Esophagus squamous epithelium (tissue), 5 donors: ENCODE measurements at regions not wholly inside any gene's neighbourhood (a gene's known extent, or its start where the extent isn't known, plus 50 kb on each side); places are given as distances from the start of the nearest gene placed in this dataset.
A peak's percentile ranks its signal among the peaks of the same experiment; 100 is the strongest.

Experiments used
- DNase-seq: peaks from one replicate; lab custom pipeline; 2025; lab: John Stamatoyannopoulos, UW
- H3K27ac ChIP-seq, 4 donors: fragments of 200-600 bp; sonication (generic); one replicate each; pipeline ENCODE4 v1.5.1; 2016 to 2019; ENCODE audit warnings: mild to moderate bottlenecking in 1 of 4
- H3K27me3 ChIP-seq, 4 donors: fragments of 200-600 bp; sonication (generic); 1 replicate in 3 of 4; 2 replicates in 1 of 4; pipeline versions ENCODE4 v1.5.1 to v1.6.0; 2017 to 2021; ENCODE audit warnings: antibody characterized with exemption in 1 of 4
- H3K36me3 ChIP-seq, 3 donors: fragments of 200-600 bp; sonication (generic); one replicate each; pipeline ENCODE4 v1.5.1; 2016 to 2019
- H3K4me1 ChIP-seq, 3 donors: fragments of 200-600 bp; sonication (generic); one replicate each; pipeline ENCODE4 v1.5.1; 2017 to 2019
- H3K4me3 ChIP-seq, 4 donors: fragments of 200-600 bp; sonication (generic); 1 replicate in 3 of 4; 2 replicates in 1 of 4; pipeline ENCODE4 v1.5.1; 2016 to 2019; ENCODE audit warnings: mild to moderate bottlenecking in 2 of 4, moderate library complexity in 1 of 4
- H3K9me3 ChIP-seq, 3 donors: fragments of 200-600 bp; sonication (generic); one replicate each; pipeline ENCODE4 v1.5.1; 2016 to 2019
- CTCF ChIP-seq, 6 experiments: fragments of 450-650 bp in 4 of 6; fragments of 200-600 bp in 2 of 6; sonication (generic) in 2 of 6; IDR thresholded peaks; one replicate each; pipeline ENCODE4 v1.5.1; 2016 to 2019; ENCODE audit warnings: antibody characterized with exemption in 6 of 6, mild to moderate bottlenecking in 4 of 6, moderate library complexity in 4 of 6
- POLR2A ChIP-seq, 4 donors: fragments of 450-650 bp; IDR thresholded peaks; one replicate each; pipeline ENCODE4 v1.6.1; 2017; ENCODE audit warnings: antibody characterized with exemption in 4 of 4, mild to moderate bottlenecking in 4 of 4, moderate library complexity in 3 of 4
- WGBS, 2 donors: methylation state at CpG; one replicate each; pipeline ENCODE4 v1.1.5; 2018; 5-methylcytosine and 5-hydroxymethylcytosine counted together
- intact Hi-C: fragments of 100-400 bp; cut with DNase I; formaldehyde crosslinking; loops from one replicate; pipeline ENCODE4 v1.15.0; 2022
- donor health status: DM: yes; HTN: yes; CAD: no.

GRCh38 chr3:128549283-128550112 is 56.5 kb upstream of the GATA2 start:
- WGBS, 2 donors = 57 to 61% methylated on average over 14 to 16 of the region's 20 CpGs
- Histone ChIP-seq H3K27ac (peak overlapping the region in 2 of 4 donors; percentile 36 to 50), H3K36me3 (no peaks in the 10 kb centered on the region), H3K4me1 (peaks cover 0 to 15% (median 9%) of the 10 kb centered on the region in 3 donors), H3K9me3 (no peaks in the 10 kb centered on the region), H3K27me3 (peaks cover 0 to 33% (median 0%) of the 10 kb centered on the region in 4 donors), H3K4me3 (peak overlapping the region in 1 of 4 donors; percentile 4)
- TF ChIP-seq CTCF (IDR thresholded peaks at IDR 0.05) = no peak
- TF ChIP-seq POLR2A (IDR thresholded peaks at IDR 0.05) = no peak
- intact Hi-C loops = no loop called here
- DNase-seq = no peak

DNA sequence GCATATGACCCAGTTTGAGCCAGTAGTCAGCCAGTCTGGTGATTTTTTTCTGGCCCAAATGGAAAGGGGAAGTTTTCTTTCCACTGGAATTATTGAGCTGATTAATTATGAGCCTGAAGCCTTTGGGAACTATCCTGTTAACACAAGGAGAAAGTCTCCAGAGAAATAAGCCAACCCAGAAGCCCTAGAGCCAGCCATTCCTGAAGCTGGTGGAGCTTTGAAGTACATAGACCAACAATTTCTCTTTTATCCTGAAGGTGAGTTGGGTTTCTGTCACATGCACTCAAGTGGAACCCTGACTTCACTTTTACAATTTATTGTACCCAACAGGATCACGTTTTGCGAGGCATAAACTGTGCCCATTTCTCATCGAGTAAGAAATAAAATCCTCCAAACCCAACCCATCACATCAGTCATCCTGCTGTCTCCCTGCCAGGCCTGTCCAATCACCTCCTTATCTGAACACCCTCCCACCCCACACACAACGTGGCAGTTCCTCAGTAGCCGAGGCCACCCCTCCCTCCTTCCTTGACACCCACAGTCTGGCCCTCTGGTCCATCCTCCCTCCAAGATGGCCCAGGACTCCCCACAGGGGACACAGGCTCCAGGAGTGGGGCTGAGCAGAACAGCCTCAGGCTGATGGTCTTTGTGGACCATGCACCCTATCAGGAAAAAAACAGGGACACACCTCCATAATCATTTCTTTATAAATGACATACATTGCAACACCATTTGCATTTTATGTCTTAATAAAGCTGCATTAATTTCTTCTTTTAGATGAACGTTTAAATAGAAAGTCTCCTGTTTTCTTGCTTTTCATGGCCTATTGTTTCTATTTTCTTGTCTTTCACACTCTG is 55.7 kb upstream of the GATA2 start:
- Histone ChIP-seq H3K9me3 (peaks cover 0 to 3% (median 2%) of the 10 kb centered on the region in 3 donors), H3K4me3 (peak overlapping the region in 1 of 4 donors; percentile 4), H3K27me3 (peaks cover 0 to 24% (median 0%) of the 10 kb centered on the region in 4 donors), H3K36me3 (no peaks in the 10 kb centered on the region), H3K27ac (peak overlapping the region in 2 of 4 donors; percentile 5 to 36), H3K4me1 (peaks cover 0 to 15% (median 9%) of the 10 kb centered on the region in 3 donors)
- DNase-seq = no peak
- 44 to 58% methylated on average over 6 of the region's 6 CpGs for WGBS, 2 donors
- intact Hi-C loops = no loop called here
- TF ChIP-seq POLR2A (IDR thresholded peaks at IDR 0.05) (no peak), CTCF (IDR thresholded peaks at IDR 0.05) (no peak)

DNA sequence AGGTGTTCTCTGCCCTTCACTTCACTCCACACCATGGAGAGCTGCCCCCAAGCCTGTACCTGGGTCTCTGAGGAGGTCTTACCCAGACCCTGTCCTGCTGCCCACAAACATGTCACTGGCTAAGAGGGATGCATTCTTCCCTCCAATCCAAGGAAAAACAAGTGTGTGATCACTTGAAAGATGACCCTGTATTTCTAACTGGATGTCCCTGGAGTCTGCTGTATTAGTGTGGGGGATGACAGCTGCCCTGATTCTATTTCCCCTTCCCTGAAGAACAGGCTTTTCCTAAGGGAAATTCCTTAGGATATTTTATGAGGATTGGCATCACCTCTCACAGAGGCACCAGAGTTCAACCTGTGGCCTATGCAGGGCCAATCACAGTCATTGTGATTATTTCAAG is 55.0 kb upstream of the GATA2 start:
- DNase-seq = no peak
- Histone ChIP-seq H3K36me3 (no peaks in the 10 kb centered on the region), H3K27ac (no peak overlapping the region), H3K4me1 (peaks cover 0 to 15% (median 9%) of the 10 kb centered on the region in 3 donors), H3K4me3 (no peak overlapping the region), H3K9me3 (peaks cover 0 to 9% (median 6%) of the 10 kb centered on the region in 3 donors), H3K27me3 (peaks cover 0 to 23% (median 0%) of the 10 kb centered on the region in 4 donors)
- TF ChIP-seq POLR2A (IDR thresholded peaks at IDR 0.05) (no peak), CTCF (IDR thresholded peaks at IDR 0.05) (no peak)
- intact Hi-C loops = no loop called here

DNA sequence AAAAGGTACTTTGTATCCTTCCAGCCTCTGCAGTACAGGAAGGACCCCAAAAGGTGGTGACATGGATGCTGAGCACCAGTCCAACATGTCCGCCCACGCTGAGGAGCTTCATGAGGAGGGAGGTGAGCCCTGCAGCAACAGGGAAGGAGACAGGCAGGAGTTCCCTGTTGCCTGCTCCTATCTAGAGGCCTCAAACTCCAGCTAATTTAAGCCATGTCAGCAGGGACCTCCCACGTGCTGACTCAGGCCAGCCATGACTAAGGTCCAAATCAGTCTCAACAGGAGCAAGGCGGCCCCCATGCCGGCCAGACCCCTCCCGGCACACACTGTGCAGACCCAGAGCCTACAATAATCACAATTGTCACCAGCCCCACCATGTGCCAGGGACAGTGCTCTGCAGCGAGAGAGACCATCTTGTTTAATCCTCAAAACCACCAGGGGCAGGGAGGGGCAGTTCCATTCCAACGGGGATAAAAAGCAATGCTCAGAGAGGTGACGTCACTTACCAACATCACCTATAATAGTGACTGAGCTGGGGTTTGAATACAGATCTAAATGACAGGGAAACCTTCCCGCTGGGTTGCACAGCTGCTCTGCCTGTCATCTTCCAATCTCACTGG is 54.5 kb upstream of the GATA2 start:
- peaks cover 0 to 21% (median 0%) of the 10 kb centered on the region in 4 donors for H3K27me3 ChIP-seq
- DNase-seq = no peak
- TF ChIP-seq POLR2A (IDR thresholded peaks at IDR 0.05) (no peak), CTCF (IDR thresholded peaks at IDR 0.05) (no peak)
- no peak overlapping the region for H3K4me3 ChIP-seq
- intact Hi-C loops = no loop called here
- H3K4me1 ChIP-seq = peaks cover 0 to 15% (median 9%) of the 10 kb centered on the region in 3 donors
- WGBS, 2 donors = 64 to 75% methylated on average over 5 to 6 of the region's 10 CpGs
- H3K9me3 ChIP-seq = peaks cover 0 to 11% (median 6%) of the 10 kb centered on the region in 3 donors
- H3K36me3 ChIP-seq = no peaks in the 10 kb centered on the region
- H3K27ac ChIP-seq = no peak overlapping the region
